PC-3 (cell line): ENCODE measurements at regions not wholly inside any gene's neighbourhood (a gene's known extent, or its start where the extent isn't known, plus 50 kb on each side); places are given as distances from the start of the nearest gene placed in this dataset.

ENCODE experiments used
- ATAC-seq: fragments of 200-7000 bp; cut with Tn5 transposase; 2 replicates; pipeline ENCODE4 v1.9.1; 2020; ENCODE audit warnings: mild to moderate bottlenecking, moderate library complexity
- BruUV-seq: library from RNA; stranded (reverse); fragments of 400-500 nt; replicated peaks from 2 replicates; lab custom pipeline; 2021; lab: Mats Ljungman, UMichigan
- CTCF ChIA-PET: fragments of 300-600 bp; sonication (Branson Sonifier 250); formaldehyde crosslinking; loops from one replicate; lab custom pipeline; 2022; ENCODE audit warnings: antibody characterized with exemption; lab: Charles Lee
- POLR2A ChIA-PET: fragments of 300-600 bp; sonication (Branson Sonifier 250); formaldehyde crosslinking; loops from one replicate; lab custom pipeline; 2022; ENCODE audit warnings: antibody characterized with exemption; ENCODE audit not compliant: unreplicated experiment; lab: Charles Lee
- DNase-seq: peaks from one replicate; pipeline ENCODE4 v3.0.0-alpha.2; 2015
- H2AFZ ChIP-seq: fragments of 300-600 bp; sonication (generic); 2 replicates; pipeline ENCODE4 v1.6.0; 2016; ENCODE audit warnings: antibody characterized with exemption, low read length
- H3F3A ChIP-seq: fragments of 300-600 bp; sonication (generic); one replicate; pipeline ENCODE4 v1.6.0; 2017; ENCODE audit warnings: antibody characterized with exemption, low read length, control low read depth, mild to moderate bottlenecking; ENCODE audit not compliant: unreplicated experiment
- H3K27ac ChIP-seq: fragments of 300-600 bp; sonication (generic); 2 replicates; pipeline ENCODE4 v1.5.1; 2016; ENCODE audit warnings: mild to moderate bottlenecking, low read length
- H3K27me3 ChIP-seq: fragments of 300-600 bp; sonication (generic); 2 replicates; pipeline ENCODE4 v1.6.1; 2016; ENCODE audit warnings: low read length, mixed read lengths
- H3K36me3 ChIP-seq: fragments of 300-600 bp; sonication (generic); 2 replicates; pipeline ENCODE4 v1.6.1; 2016; ENCODE audit warnings: low read depth, mixed run types, low read length, mixed read lengths
- H3K4me1 ChIP-seq: fragments of 300-600 bp; sonication (generic); 2 replicates; pipeline ENCODE4 v1.5.1; 2016; ENCODE audit warnings: low read length; ENCODE audit not compliant: insufficient read depth
- H3K4me2 ChIP-seq: fragments of 300-600 bp; sonication (generic); 2 replicates; pipeline ENCODE4 v1.6.0; 2016; ENCODE audit warnings: low read length
- H3K4me3 ChIP-seq: fragments of 300-600 bp; sonication (generic); 2 replicates; pipeline ENCODE4 v1.5.1; 2016; ENCODE audit warnings: mild to moderate bottlenecking, low read length, mixed read lengths
- H3K79me2 ChIP-seq: fragments of 300-600 bp; sonication (generic); 2 replicates; pipeline ENCODE4 v1.6.1; 2017; ENCODE audit warnings: low read length, mixed read lengths
- H3K9ac ChIP-seq: fragments of 300-600 bp; sonication (generic); 2 replicates; pipeline ENCODE4 v1.6.0; 2016; ENCODE audit warnings: mild to moderate bottlenecking, low read length
- H3K9me2 ChIP-seq: fragments of 300-600 bp; sonication (generic); replicated peaks from 2 replicates; pipeline ENCODE4 v1.6.1; 2016; ENCODE audit warnings: mixed run types, low read length, mixed read lengths
- H3K9me3 ChIP-seq: fragments of 300-600 bp; sonication (generic); 2 replicates; pipeline ENCODE4 v1.6.1; 2016; ENCODE audit warnings: low read length, mixed read lengths
- H4K20me1 ChIP-seq: fragments of 300-600 bp; sonication (generic); 2 replicates; pipeline ENCODE4 v1.6.1; 2016; ENCODE audit warnings: low read length, mixed read lengths
- CTCF ChIP-seq: fragments of 300-600 bp; sonication (generic); conservative IDR thresholded peaks from 2 replicates; pipeline ENCODE4 v1.5.1; 2017; ENCODE audit warnings: antibody characterized with exemption, low read depth, mild to moderate bottlenecking, low read length
- EZH2 ChIP-seq: fragments of 300-600 bp; sonication (generic); IDR thresholded peaks from one replicate; pipeline ENCODE4 v1.6.1; 2017; ENCODE audit warnings: antibody characterized with exemption, mild to moderate bottlenecking, low read length; ENCODE audit not compliant: unreplicated experiment
- EZH2phosphoT487 ChIP-seq: fragments of 300-600 bp; sonication (generic); IDR thresholded peaks from 2 replicates; pipeline ENCODE4 v1.6.1; 2018; ENCODE audit warnings: mild to moderate bottlenecking, antibody characterized with exemption, low read length, borderline replicate concordance
- intact Hi-C: fragments of 100-400 bp; cut with micrococcal nuclease; formaldehyde crosslinking; loops from 2 replicates; pipeline ENCODE4 v1.9.0; 2023

- Histone ChIP-seq H3K4me3 (no peak overlapping the region), H3K9me3 (no peaks in the 10 kb centered on the region), H3K36me3 (no peaks in the 10 kb centered on the region), H3K9me2 (no peaks in the 10 kb centered on the region), H4K20me1 (no peaks in the 10 kb centered on the region), H3K4me1 (no peaks in the 10 kb centered on the region), H2AFZ (no peak overlapping the region), H3K4me2 (no peak overlapping the region), H3K9ac (no peak overlapping the region), H3F3A (no peaks in the 10 kb centered on the region), H3K79me2 (no peaks in the 10 kb centered on the region), H3K27me3 (no peaks in the 10 kb centered on the region), H3K27ac (no peak overlapping the region)
- no TSS peak for BruUV-seq
- POLR2A ChIA-PET: no interaction called here
- no peak for DNase-seq
- ATAC-seq: no peak
- intact Hi-C loops: no loop called here
- CTCF ChIA-PET: no interaction called here
- TF ChIP-seq EZH2 (no peak), EZH2phosphoT487 (no peak), CTCF (no peak)
Measured at GRCh38 chr1:238439511-238439910, 548.8 kb upstream of the ZP4 start.

GRCh38 chr1:238438311-238439270, 547.9 kb upstream of the ZP4 start:
- CTCF ChIA-PET: no interaction called here

More at GRCh38 chr1:238438311-238439270, 547.9 kb upstream of the ZP4 start:
- POLR2A ChIA-PET: no interaction called here
- H3K9ac ChIP-seq: no peak overlapping the region
- no peak for TF ChIP-seq EZH2
- no peak for TF ChIP-seq EZH2phosphoT487
- TF ChIP-seq CTCF: no peak
- no peaks in the 10 kb centered on the region for H3K36me3 ChIP-seq
- H3K9me2 ChIP-seq: no peaks in the 10 kb centered on the region
- H4K20me1 ChIP-seq: no peaks in the 10 kb centered on the region
- intact Hi-C loops: no loop called here
- H3F3A ChIP-seq: no peaks in the 10 kb centered on the region
- no peaks in the 10 kb centered on the region for H3K4me1 ChIP-seq
- no peak overlapping the region for H2AFZ ChIP-seq
- no peaks in the 10 kb centered on the region for H3K9me3 ChIP-seq
- ATAC-seq (no peak), DNase-seq (no peak)
- no peak overlapping the region for H3K4me2 ChIP-seq
- no peak overlapping the region for H3K27ac ChIP-seq
- no peaks in the 10 kb centered on the region for H3K79me2 ChIP-seq
- no peak overlapping the region for H3K4me3 ChIP-seq
- H3K27me3 ChIP-seq: no peaks in the 10 kb centered on the region
- BruUV-seq: no TSS peak
